ENCODE measurements at regions not wholly inside any gene's neighbourhood (a gene's known extent, or its start where the extent isn't known, plus 50 kb on each side); places are given as distances from the start of the nearest gene placed in this dataset.

GRCh38 chr4:38237139-38237538 lies 276.9 kb downstream of the PTTG2 start:
- Mint-ChIP-seq H3K27me3 (ENCODE audit: unreplicated experiment) (peaks cover 3% of the 10 kb centered on the region), H3K9me3 (ENCODE audit: unreplicated experiment) (no peaks in the 10 kb centered on the region), H3K27ac (ENCODE audit: unreplicated experiment) (no peak overlapping the region), H3K4me3 (ENCODE audit: unreplicated experiment) (no peak overlapping the region), H3K36me3 (ENCODE audit: low read depth, unreplicated experiment) (no peaks in the 10 kb centered on the region), H3K4me1 (ENCODE audit: unreplicated experiment) (peaks cover 7% of the 10 kb centered on the region)
- TF ChIP-seq CTCF (IDR thresholded peaks at IDR 0.05; ENCODE audit: unreplicated experiment) = no peak
- DNase-seq (ENCODE audit: low spot score) = no peak

GRCh38 chr4:38241541-38241940 lies 281.3 kb downstream of the PTTG2 start:
- no peak for TF ChIP-seq CTCF (IDR thresholded peaks at IDR 0.05; ENCODE audit: unreplicated experiment)
- H3K27me3 Mint-ChIP-seq (ENCODE audit: unreplicated experiment) = peaks cover 6% of the 10 kb centered on the region
- DNase-seq (ENCODE audit: low spot score) = no peak

GRCh38 chr4:38242101-38242500 lies 281.9 kb downstream of the PTTG2 start:
- Mint-ChIP-seq H3K36me3 (ENCODE audit: low read depth, unreplicated experiment) (peaks cover 5% of the 10 kb centered on the region), H3K4me1 (ENCODE audit: unreplicated experiment) (peaks cover 10% of the 10 kb centered on the region), H3K9me3 (ENCODE audit: unreplicated experiment) (no peaks in the 10 kb centered on the region), H3K4me3 (ENCODE audit: unreplicated experiment) (no peak overlapping the region), H3K27ac (ENCODE audit: unreplicated experiment) (no peak overlapping the region), H3K27me3 (ENCODE audit: unreplicated experiment) (peaks cover 6% of the 10 kb centered on the region)
- TF ChIP-seq CTCF (IDR thresholded peaks at IDR 0.05; ENCODE audit: unreplicated experiment) = no peak
- DNase-seq (ENCODE audit: low spot score) = no peak

More at GRCh38 chr4:38241541-38241940, 281.3 kb downstream of the PTTG2 start:
- no peak overlapping the region for H3K4me3 Mint-ChIP-seq (ENCODE audit: unreplicated experiment)
- H3K9me3 Mint-ChIP-seq (ENCODE audit: unreplicated experiment) = no peaks in the 10 kb centered on the region
- H3K36me3 Mint-ChIP-seq (ENCODE audit: low read depth, unreplicated experiment) = peaks cover 5% of the 10 kb centered on the region
- H3K27ac Mint-ChIP-seq (ENCODE audit: unreplicated experiment) = no peak overlapping the region
- peaks cover 15% of the 10 kb centered on the region for H3K4me1 Mint-ChIP-seq (ENCODE audit: unreplicated experiment)

GRCh38 chr4:38242822-38243387 lies 282.7 kb downstream of the PTTG2 start:
- peaks cover 5% of the 10 kb centered on the region for H3K36me3 Mint-ChIP-seq (ENCODE audit: low read depth, unreplicated experiment)
- peaks cover 6% of the 10 kb centered on the region for H3K27me3 Mint-ChIP-seq (ENCODE audit: unreplicated experiment)
- H3K27ac Mint-ChIP-seq (ENCODE audit: unreplicated experiment) = no peak overlapping the region
- peaks cover 9% of the 10 kb centered on the region for H3K4me1 Mint-ChIP-seq (ENCODE audit: unreplicated experiment)
- no peaks in the 10 kb centered on the region for H3K9me3 Mint-ChIP-seq (ENCODE audit: unreplicated experiment)
- DNase-seq (ENCODE audit: low spot score) = no peak
- TF ChIP-seq CTCF (IDR thresholded peaks at IDR 0.05; ENCODE audit: unreplicated experiment) = no peak
- no peak overlapping the region for H3K4me3 Mint-ChIP-seq (ENCODE audit: unreplicated experiment)

- no peak for TF ChIP-seq CTCF (IDR thresholded peaks at IDR 0.05; ENCODE audit: unreplicated experiment)
- Mint-ChIP-seq H3K4me3 (ENCODE audit: unreplicated experiment) (no peak overlapping the region), H3K27ac (ENCODE audit: unreplicated experiment) (no peak overlapping the region), H3K4me1 (ENCODE audit: unreplicated experiment) (peaks cover 9% of the 10 kb centered on the region), H3K27me3 (ENCODE audit: unreplicated experiment) (peaks cover 6% of the 10 kb centered on the region), H3K9me3 (ENCODE audit: unreplicated experiment) (no peaks in the 10 kb centered on the region), H3K36me3 (ENCODE audit: low read depth, unreplicated experiment) (peaks cover 5% of the 10 kb centered on the region)
- DNase-seq (ENCODE audit: low spot score) = no peak
Measured at GRCh38 chr4:38243388-38244053, 283.3 kb downstream of the PTTG2 start.
